ENCODE measurements at regions not wholly inside any gene's neighbourhood (a gene's known extent, or its start where the extent isn't known, plus 50 kb on each side); places are given as distances from the start of the nearest gene placed in this dataset.
A peak's percentile ranks its signal among the peaks of the same experiment; 100 is the strongest.

DNA sequence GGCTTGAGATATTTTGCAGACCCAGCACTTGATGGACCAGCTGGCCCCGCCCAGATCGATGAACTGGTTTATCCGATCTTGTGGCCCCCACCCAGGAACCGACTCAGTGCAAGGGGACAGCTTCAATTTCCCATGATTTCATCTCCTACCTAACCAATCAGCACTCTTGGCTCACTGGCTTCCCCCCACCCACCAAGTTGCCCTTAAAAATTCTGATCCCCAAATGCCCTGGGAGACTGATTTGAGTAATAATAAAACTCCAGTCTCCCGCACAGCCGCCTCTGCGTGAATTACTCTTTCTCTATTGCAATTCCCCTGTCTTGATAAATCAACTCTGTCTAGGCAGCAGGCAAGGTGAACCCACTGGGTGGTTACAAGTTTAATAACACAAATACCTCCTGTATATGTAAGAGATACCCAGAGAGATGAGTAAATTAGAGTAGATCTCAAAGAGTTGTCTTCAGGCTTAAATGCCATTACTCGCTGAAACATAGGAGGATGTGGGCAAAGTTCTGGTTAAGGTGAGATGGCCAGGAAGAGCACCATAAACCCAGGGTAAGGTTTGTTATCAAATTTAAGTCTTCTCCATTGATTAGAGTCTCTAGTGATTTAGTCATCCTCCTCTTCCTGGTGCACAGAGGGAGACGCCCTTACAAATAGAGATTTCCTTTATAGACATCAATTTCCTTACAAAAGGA is 222.8 kb downstream of the ARL4C start:
- TF ChIP-seq, protein P1, sequence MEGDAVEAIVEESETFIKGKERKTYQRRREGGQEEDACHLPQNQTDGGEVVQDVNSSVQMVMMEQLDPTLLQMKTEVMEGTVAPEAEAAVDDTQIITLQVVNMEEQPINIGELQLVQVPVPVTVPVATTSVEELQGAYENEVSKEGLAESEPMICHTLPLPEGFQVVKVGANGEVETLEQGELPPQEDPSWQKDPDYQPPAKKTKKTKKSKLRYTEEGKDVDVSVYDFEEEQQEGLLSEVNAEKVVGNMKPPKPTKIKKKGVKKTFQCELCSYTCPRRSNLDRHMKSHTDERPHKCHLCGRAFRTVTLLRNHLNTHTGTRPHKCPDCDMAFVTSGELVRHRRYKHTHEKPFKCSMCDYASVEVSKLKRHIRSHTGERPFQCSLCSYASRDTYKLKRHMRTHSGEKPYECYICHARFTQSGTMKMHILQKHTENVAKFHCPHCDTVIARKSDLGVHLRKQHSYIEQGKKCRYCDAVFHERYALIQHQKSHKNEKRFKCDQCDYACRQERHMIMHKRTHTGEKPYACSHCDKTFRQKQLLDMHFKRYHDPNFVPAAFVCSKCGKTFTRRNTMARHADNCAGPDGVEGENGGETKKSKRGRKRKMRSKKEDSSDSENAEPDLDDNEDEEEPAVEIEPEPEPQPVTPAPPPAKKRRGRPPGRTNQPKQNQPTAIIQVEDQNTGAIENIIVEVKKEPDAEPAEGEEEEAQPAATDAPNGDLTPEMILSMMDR (optimal IDR thresholded peaks at IDR 0.05 in 1 of 3, IDR thresholded peaks at IDR 0.05 in 1 of 3, conservative IDR thresholded peaks at IDR 0.05 in 1 of 3; ENCODE audit: extremely low read depth in 1 of 3, insufficient read depth in 2 of 3, low read length in 3 of 3) = no peak
- no peak for TF ChIP-seq EZH2 (IDR thresholded peaks at IDR 0.05; ENCODE audit: low read length)
- no peak overlapping the region for H3K27ac ChIP-seq (ENCODE audit: control insufficient read depth, insufficient read depth, low read length)
- no peak overlapping the region for H3K4me3 ChIP-seq (ENCODE audit: control insufficient read depth in 2 of 3, extremely low read depth in 1 of 3, insufficient read depth in 2 of 3, low read depth in 1 of 3, low read length in 3 of 3)
- dilution Hi-C loops (cut with MboI; ENCODE audit: extremely low pct_ligation_motif_present, low sequenced_read_pairs) = no loop called here
- H3K79me2 ChIP-seq (ENCODE audit: control insufficient read depth, insufficient read depth, low read length) = no peaks in the 10 kb centered on the region
- DNase-seq (ENCODE audit: low read depth, low spot score) = no peak
- no peaks in the 10 kb centered on the region for H3K9me1 ChIP-seq (ENCODE audit: control insufficient read depth, extremely low read depth, insufficient read depth, low read length)
- H3K36me3 ChIP-seq (ENCODE audit: control insufficient read depth in 2 of 2, extremely low read depth in 1 of 2, insufficient read depth in 2 of 2, low read length in 2 of 2) = no peaks in the 10 kb centered on the region
- H4K20me1 ChIP-seq (ENCODE audit: control insufficient read depth, extremely low read depth, insufficient read depth, low read length) = no peaks in the 10 kb centered on the region
- FAIRE-seq = no peak
- H2AFZ ChIP-seq (ENCODE audit: control insufficient read depth, low read length) = peak overlapping the region; percentile 20
- H3K27me3 ChIP-seq (ENCODE audit: control insufficient read depth, extremely low read depth, insufficient read depth, low read length) = no peaks in the 10 kb centered on the region
- H3K9me3 ChIP-seq (ENCODE audit: control insufficient read depth, low read depth, low read length) = no peaks in the 10 kb centered on the region
- H3K4me2 ChIP-seq (ENCODE audit: control insufficient read depth, extremely low read depth, insufficient read depth, low read depth, low read length) = no peak overlapping the region
- H3K4me1 ChIP-seq (ENCODE audit: control insufficient read depth, extremely low read depth, insufficient read depth, low read length) = peaks cover 7% of the 10 kb centered on the region
- no peak overlapping the region for H3K9ac ChIP-seq (ENCODE audit: control insufficient read depth, extremely low read depth, insufficient read depth, low read length)

DNA sequence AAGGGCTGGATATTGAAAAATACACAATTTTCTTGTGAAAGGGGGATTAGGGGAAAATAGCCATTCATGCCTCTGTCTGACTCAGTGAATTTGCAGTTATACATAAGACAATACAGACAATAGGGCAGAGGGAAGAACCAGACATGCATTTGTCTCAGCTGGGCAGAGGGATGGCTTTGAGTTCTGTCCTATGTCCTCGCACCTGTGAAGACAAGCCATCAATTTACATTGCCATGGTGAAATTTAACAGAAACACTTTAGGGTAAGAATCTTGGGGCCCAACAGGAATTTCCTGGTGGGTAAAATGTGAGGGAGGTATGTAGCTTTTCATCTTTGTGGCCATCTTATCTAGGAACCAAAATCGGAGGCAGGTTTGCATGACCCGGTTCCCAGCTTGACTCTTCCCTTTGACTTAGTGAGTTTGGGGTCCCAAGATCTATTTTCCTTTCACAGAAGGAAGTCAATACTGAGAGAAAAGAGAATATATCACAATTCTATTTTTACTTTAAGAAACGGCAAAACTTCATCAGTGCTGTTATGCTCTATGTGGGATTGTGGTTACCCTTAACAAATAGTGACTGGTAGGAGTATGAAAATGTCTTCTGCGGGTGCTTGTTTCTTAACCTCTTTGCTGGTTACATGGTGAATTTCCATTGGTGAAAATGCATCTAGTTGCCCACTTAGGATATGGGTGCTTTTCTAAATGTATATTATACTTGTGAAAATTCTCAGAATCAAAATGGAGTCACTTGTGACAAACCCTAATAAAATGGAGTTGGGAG is 221.8 kb downstream of the SPP2 start:
- H3K27me3 ChIP-seq (ENCODE audit: control insufficient read depth, extremely low read depth, insufficient read depth, low read length) = no peaks in the 10 kb centered on the region
- DNase-seq (ENCODE audit: low read depth, low spot score) (no peak), FAIRE-seq (no peak)
- H3K36me3 ChIP-seq (ENCODE audit: control insufficient read depth in 2 of 2, extremely low read depth in 1 of 2, insufficient read depth in 2 of 2, low read length in 2 of 2) = no peaks in the 10 kb centered on the region
- TF ChIP-seq EZH2 (IDR thresholded peaks at IDR 0.05; ENCODE audit: low read length) = no peak
- H4K20me1 ChIP-seq (ENCODE audit: control insufficient read depth, extremely low read depth, insufficient read depth, low read length) = no peaks in the 10 kb centered on the region
- H3K9ac ChIP-seq (ENCODE audit: control insufficient read depth, extremely low read depth, insufficient read depth, low read length) = no peak overlapping the region
- no peaks in the 10 kb centered on the region for H3K79me2 ChIP-seq (ENCODE audit: control insufficient read depth, insufficient read depth, low read length)
- no peak overlapping the region for H3K4me3 ChIP-seq (ENCODE audit: control insufficient read depth in 2 of 3, extremely low read depth in 1 of 3, insufficient read depth in 2 of 3, low read depth in 1 of 3, low read length in 3 of 3)
- peaks cover 7% of the 10 kb centered on the region for H3K4me1 ChIP-seq (ENCODE audit: control insufficient read depth, extremely low read depth, insufficient read depth, low read length)
- no peak overlapping the region for H2AFZ ChIP-seq (ENCODE audit: control insufficient read depth, low read length)
- no peaks in the 10 kb centered on the region for H3K9me1 ChIP-seq (ENCODE audit: control insufficient read depth, extremely low read depth, insufficient read depth, low read length)
- H3K4me2 ChIP-seq (ENCODE audit: control insufficient read depth, extremely low read depth, insufficient read depth, low read depth, low read length) = no peak overlapping the region
- no peaks in the 10 kb centered on the region for H3K9me3 ChIP-seq (ENCODE audit: control insufficient read depth, low read depth, low read length)
- H3K27ac ChIP-seq (ENCODE audit: control insufficient read depth, insufficient read depth, low read length) = no peak overlapping the region
- dilution Hi-C loops (cut with MboI; ENCODE audit: extremely low pct_ligation_motif_present, low sequenced_read_pairs) = no loop called here

Measured in keratinocyte (primary cell).